NCI-H1694 treated with DMSO at 0.1 percent for 48 hours (cell line): ENCODE measurements at regions not wholly inside any gene's neighbourhood (a gene's known extent, or its start where the extent isn't known, plus 50 kb on each side); places are given as distances from the start of the nearest gene placed in this dataset.
"Not testable (repeated sequence)": the region's sequence is repeated elsewhere in the genome, so short reads cannot be mapped to it uniquely, and the experiment has no call there.

Source experiments
- DNase-seq: peaks from one replicate; lab custom pipeline; 2025; lab: John Stamatoyannopoulos, UW

GRCh38 chr2:83055376-83056010, 1403.6 kb downstream of the SUCLG1 start:
- DNase-seq = no peak

GRCh38 chr2:83054751-83055150, 1404.3 kb downstream of the SUCLG1 start:
- no peak for DNase-seq

GRCh38 chr2:83051538-83052170, 1407.4 kb downstream of the SUCLG1 start:
- DNase-seq = no peak

- DNase-seq = no peak
Observed at GRCh38 chr2:83042053-83042452, 1417.0 kb downstream of the SUCLG1 start.

- DNase-seq = no peak
Observed at GRCh38 chr2:83022631-83023210, 1436.4 kb downstream of the SUCLG1 start.

- no peak for DNase-seq
Observed at GRCh38 chr2:83017366-83018090, 1441.6 kb downstream of the SUCLG1 start.

- DNase-seq = no peak
Observed at GRCh38 chr2:83016343-83017110, 1442.6 kb downstream of the SUCLG1 start.

- DNase-seq = no peak
Observed at GRCh38 chr2:83015900-83016299, 1443.2 kb downstream of the SUCLG1 start.

- no peak for DNase-seq
Observed at GRCh38 chr2:83015035-83015715, 1443.9 kb downstream of the SUCLG1 start.

- DNase-seq = no peak
Observed at GRCh38 chr2:83014462-83014861, 1444.6 kb downstream of the SUCLG1 start.

GRCh38 chr2:83006961-83007360, 1452.1 kb downstream of the SUCLG1 start:
- DNase-seq = no peak

- no peak for DNase-seq
Observed at GRCh38 chr2:83003555-83003954, 1455.5 kb downstream of the SUCLG1 start.

GRCh38 chr2:83002706-83003105, 1456.4 kb downstream of the SUCLG1 start:
- no peak for DNase-seq

GRCh38 chr2:82998781-82999180, 1460.3 kb downstream of the SUCLG1 start:
- DNase-seq = no peak

- DNase-seq = no peak
Observed at GRCh38 chr2:82996217-82996616, 1462.9 kb downstream of the SUCLG1 start.

GRCh38 chr2:82994151-82994550, 1464.9 kb downstream of the SUCLG1 start:
- no peak for DNase-seq

GRCh38 chr2:82993609-82994008, 1465.5 kb downstream of the SUCLG1 start:
- no peak for DNase-seq

- DNase-seq = no peak
Observed at GRCh38 chr2:82992968-82993367, 1466.1 kb downstream of the SUCLG1 start.

- DNase-seq = not testable (repeated sequence)
Observed at GRCh38 chr2:82987706-82988105, 1471.4 kb downstream of the SUCLG1 start.

GRCh38 chr2:82986899-82987298, 1472.2 kb downstream of the SUCLG1 start:
- no peak for DNase-seq

GRCh38 chr2:82985572-82986197, 1473.4 kb downstream of the SUCLG1 start:
- DNase-seq = no peak
